ENCODE measurements at regions not wholly inside any gene's neighbourhood (a gene's known extent, or its start where the extent isn't known, plus 50 kb on each side); places are given as distances from the start of the nearest gene placed in this dataset.

- no peak for DNase-seq
Measured at GRCh38 chr10:131425752-131426533, 114.4 kb upstream of the TCERG1L start.

GRCh38 chr10:131426534-131426898 lies 115.0 kb upstream of the TCERG1L start:
- no peak for DNase-seq

DNA sequence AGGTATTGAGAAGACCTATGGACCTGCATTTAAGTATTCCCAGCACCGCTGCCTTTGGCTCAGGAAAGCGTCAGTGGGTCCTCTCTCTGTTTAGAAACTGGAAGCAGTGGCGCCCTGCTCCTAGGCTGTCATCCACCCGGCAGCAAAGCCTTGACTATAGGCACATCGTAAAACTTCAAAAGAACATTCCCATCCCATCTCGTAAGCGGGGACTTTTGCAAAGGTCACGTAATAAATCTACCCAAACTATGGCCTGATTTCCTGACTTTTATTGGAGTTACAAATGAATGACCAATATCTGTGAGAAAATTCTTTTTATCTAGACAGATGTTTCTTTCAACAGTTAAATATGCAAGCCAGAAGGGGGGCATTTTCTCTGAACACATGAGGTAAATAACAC lies 115.8 kb upstream of the TCERG1L start:
- no peak for DNase-seq

- no peak for DNase-seq
Measured at GRCh38 chr10:131427901-131428300, 116.4 kb upstream of the TCERG1L start.

GRCh38 chr10:131429141-131429540 lies 117.6 kb upstream of the TCERG1L start:
- DNase-seq = no peak

- DNase-seq = no peak
Measured at GRCh38 chr10:131429942-131430341, 118.4 kb upstream of the TCERG1L start.

DNA sequence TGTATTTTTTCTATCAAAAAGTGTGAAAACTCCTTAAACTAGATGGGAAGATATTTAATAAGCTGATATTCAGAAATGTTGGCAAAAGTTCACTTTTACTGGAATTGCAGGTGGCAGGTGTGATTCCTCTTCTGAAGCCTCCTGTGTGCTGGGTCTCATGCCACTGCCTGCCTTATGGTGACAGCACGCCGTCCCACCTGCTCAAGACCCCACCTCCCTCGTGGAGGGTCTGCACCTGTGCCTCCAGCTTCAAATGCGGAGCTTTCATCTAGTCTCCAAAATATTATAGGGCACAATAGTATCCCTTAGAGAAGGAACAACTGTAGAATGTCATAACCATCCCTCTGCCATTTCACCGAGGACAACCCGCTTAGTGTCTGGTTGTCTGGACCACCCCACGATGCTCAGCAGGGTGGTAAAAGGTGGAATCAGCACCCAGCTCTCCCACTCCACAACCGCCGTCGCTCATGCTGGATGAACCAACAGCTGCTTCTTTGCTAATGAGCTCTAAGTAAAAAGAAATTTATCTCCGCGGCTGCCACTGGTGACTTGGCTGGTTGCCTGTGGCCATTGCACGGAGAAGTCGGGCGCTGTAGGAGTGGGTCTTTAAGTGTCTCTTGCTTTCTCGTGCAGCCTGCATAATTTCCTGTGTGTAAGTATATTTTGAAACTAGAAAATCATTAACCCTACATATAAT lies 119.3 kb upstream of the TCERG1L start:
- no peak for DNase-seq

DNA sequence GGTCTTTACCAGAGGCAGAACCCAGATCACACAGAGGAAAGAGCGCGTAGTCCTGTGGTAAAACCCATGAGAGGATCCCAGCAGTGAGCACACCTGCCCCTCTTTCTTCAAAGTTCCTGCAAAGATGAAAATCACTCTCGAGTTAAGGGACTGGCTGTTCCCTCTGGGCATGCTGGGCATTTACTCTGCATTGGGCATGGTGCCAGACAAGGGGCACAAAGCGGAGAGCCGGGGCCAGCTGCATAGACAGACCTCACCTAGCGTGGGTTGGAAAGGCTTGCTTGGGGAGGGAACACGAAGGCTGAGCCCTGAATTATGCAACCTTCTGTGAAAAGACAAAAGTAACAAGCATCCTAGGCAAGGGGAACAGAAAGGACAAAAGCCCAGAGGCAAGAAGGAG lies 120.0 kb upstream of the TCERG1L start:
- DNase-seq = no peak

GRCh38 chr10:131431978-131432690 lies 120.6 kb upstream of the TCERG1L start:
- DNase-seq = no peak

GRCh38 chr10:131433568-131433967 lies 122.0 kb upstream of the TCERG1L start:
- no peak for DNase-seq

- DNase-seq = no peak
Measured at GRCh38 chr10:131435232-131435631, 123.7 kb upstream of the TCERG1L start.

DNA sequence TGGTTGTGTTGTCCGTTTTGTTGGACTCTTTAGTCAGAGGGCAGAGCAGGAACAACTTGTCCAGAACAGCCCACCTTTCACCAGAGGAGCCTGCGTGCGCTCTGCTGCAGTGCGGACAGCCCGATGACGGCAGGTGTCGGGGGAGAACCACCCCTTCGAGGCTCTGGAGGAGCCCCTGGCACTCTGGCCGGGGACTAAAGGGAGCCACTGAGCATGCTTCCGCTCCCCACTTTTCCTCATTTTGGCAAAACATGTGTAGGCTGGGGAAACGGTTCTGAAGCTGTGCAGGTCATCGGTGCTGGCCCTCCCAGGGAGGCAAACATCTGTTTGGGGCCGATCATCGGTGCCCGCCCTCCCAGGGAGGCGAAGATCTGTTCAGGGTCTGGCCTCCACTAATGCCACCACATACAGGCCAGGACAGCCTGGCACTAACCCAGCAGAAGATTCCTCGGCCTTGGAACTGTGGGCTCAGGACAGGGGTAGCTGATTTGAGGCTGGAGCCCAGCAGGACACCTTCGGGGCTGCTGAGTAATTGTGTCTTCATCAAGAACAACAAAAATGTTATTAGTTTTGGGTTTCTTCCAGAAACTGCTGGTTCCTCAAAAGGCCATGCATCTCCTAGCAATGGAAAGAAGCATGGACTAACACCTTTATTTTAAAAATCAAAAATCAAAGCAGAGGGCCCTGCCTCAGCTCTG lies 124.4 kb upstream of the TCERG1L start:
- DNase-seq = no peak

DNA sequence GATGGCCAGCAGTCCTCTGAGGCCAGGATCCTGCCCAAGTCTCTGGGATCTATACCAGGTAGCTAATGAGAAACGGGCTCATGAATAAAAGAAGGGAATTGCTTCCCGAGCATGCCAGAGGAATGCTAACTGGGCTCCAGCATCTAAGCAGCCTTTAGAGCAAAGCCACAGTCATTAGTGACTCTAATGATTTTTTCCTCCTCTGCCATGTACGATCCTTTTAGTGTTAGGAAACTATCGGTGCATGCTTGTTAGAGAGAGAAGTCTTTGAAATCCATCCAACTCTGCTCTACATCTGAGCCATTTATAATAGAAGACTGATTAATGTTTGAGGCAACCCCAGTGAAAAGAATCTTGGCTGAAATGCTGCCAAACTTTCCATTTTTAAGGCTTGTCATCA lies 124.9 kb upstream of the TCERG1L start:
- DNase-seq = no peak

DNA sequence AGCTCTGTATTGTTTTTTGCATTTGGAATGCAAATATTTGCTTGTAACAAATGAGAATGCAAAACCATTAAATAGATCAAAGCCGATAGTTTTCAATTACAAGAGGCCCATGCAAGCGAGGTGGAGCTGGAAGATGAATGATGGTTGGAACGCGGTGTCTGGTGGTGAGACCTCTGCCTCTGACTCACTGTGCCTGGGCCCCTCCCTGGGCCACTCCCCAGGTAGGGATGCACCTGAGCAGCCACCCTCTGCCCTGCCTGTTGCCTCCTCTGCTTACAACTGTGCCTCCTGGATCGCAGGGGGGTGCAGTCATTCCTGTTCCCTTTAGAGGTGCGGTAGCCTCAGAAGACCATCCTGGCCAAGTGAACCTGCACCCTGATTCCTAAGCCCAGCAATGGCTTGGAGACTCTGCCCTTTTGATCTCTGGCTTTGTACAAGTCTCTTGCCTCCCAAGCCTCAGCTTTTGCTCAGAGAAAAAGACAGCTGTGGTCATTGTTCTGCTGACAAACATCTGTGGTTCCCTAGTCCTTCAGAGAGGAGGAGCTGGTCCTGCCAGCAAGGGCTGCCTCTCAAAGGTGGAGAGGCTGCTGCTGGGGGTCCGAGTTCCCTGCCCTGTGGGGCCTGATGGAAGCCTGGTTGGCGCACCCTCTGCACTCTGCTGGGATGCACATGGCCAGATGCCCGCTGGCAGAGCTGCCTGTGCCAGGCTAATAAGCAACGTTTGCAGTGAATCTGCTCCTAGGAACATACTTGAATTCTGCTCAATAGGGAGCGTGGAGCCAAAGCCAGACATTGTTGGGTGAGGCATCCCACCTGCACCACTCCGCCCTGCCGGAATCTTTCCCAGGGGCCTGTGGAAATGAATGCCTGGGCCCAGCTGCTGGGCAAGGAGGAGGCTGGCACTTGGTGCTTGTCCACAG lies 126.3 kb upstream of the TCERG1L start:
- DNase-seq = no peak

- no peak for DNase-seq
Measured at GRCh38 chr10:131438665-131439064, 127.1 kb upstream of the TCERG1L start.

- DNase-seq = no peak
Measured at GRCh38 chr10:131439705-131440104, 128.2 kb upstream of the TCERG1L start.

- DNase-seq = no peak
Measured at GRCh38 chr10:131440405-131441360, 129.2 kb upstream of the TCERG1L start.

DNA sequence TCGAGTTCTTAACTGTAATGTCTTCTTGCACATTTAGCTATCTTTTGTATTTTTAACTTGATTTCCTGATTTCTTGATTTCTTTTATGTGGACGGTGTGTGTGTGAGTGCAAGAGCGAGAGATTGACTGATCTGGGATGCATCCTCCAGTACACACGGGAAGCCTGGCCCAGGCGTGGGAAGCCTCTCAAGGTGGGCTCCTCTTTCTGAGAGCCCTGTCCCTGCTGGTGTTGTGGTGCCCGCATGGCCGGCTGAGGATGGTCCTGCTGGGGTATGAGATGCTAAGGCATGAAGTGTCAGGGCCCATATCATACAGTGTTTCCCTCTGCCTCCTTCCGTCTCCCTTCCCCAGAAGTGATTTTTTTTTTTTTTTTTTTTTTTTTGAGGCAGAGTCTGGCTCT lies 130.8 kb upstream of the TCERG1L start:
- DNase-seq = no peak

DNA sequence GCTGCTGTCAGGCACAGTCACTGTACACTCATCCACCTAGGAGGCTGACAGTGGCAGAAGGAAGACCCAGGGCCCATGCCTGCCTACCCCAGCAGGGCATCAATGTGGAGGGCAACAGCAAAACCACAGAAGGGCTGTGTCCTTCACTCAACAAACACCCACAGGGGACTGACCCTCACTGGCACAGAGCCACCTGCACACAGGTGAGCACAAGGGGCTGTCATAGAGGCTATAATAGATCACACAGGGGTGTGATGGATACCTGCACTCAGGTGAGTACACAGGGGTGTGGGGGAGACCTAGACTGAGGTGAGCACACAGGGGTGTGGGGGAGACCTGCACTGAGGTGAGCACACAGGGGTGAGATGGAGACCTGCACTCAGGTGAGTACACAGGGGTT lies 132.8 kb upstream of the TCERG1L start:
- no peak for DNase-seq

- DNase-seq = no peak
Measured at GRCh38 chr10:131444862-131445461, 133.4 kb upstream of the TCERG1L start.

DNA sequence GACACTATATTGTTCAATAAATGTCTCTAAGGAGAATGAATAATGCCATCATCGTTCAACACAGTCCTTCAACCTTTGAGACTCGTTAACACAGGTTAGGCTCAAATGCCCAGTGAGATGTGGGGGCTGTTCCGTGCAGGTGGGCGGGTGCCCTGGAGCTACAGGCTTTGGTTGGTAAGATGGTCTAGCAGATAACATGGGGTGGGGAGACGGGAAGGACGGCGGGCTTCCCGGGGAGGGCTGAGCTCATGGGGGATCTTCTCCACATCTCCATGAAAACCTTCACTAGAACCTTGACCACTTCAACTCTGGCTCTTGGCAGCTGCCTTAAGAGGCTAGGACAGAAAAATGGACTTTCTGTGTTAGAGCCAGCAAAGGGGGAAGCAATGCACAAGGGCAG lies 134.1 kb upstream of the TCERG1L start:
- DNase-seq = no peak
